GM20000 (cell line): ENCODE measurements at regions not wholly inside any gene's neighbourhood (a gene's known extent, or its start where the extent isn't known, plus 50 kb on each side); places are given as distances from the start of the nearest gene placed in this dataset.

Experiments used
- DNase-seq: peaks from one replicate; pipeline ENCODE4 v3.0.0; 2012; ENCODE audit warnings: low spot score
- CTCF ChIP-seq: IDR thresholded peaks from 2 replicates; pipeline ENCODE4 v1.5.1; 2012; ENCODE audit warnings: mild to moderate bottlenecking, control low read depth; ENCODE audit errors: extremely low read depth, missing control alignments

- no peak for TF ChIP-seq CTCF
Observed at GRCh38 chr6:98333273-98333672, 501.1 kb upstream of the POU3F2 start.

GRCh38 chr6:98335594-98335993 is 498.8 kb upstream of the POU3F2 start:
- TF ChIP-seq CTCF: no peak
- no peak for DNase-seq

More at GRCh38 chr6:98333273-98333672, 501.1 kb upstream of the POU3F2 start:
- DNase-seq: no peak

GRCh38 chr6:98339506-98339905 is 494.9 kb upstream of the POU3F2 start:
- DNase-seq: no peak
- TF ChIP-seq CTCF: no peak

- DNase-seq: no peak
- TF ChIP-seq CTCF: no peak
Observed at GRCh38 chr6:98343004-98343403, 491.4 kb upstream of the POU3F2 start.

GRCh38 chr6:98343797-98344196 is 490.6 kb upstream of the POU3F2 start:
- DNase-seq: no peak
- no peak for TF ChIP-seq CTCF

- TF ChIP-seq CTCF: no peak
- no peak for DNase-seq
Observed at GRCh38 chr6:98352348-98352747, 482.0 kb upstream of the POU3F2 start.

GRCh38 chr6:98358173-98358572 is 476.2 kb upstream of the POU3F2 start:
- DNase-seq: no peak
- no peak for TF ChIP-seq CTCF
